B cell (primary cell): ENCODE measurements at regions not wholly inside any gene's neighbourhood (a gene's known extent, or its start where the extent isn't known, plus 50 kb on each side); places are given as distances from the start of the nearest gene placed in this dataset.

ENCODE experiments used
- CTCF ChIP-seq: fragments of 200-600 bp; IDR thresholded peaks from one replicate; pipeline ENCODE4 v1.8.0; 2022; ENCODE audit warnings: antibody characterized with exemption, mild to moderate bottlenecking
- EZH2 ChIP-seq: IDR thresholded peaks from 2 replicates; pipeline ENCODE4 v1.6.1; 2012; ENCODE audit warnings: borderline replicate concordance, low read depth, mild to moderate bottlenecking, moderate library complexity, low read length; ENCODE audit not compliant: insufficient read depth, poor library complexity, severe bottlenecking

GRCh38 chr3:69590111-69590510, 149.2 kb upstream of the MITF start:
- TF ChIP-seq CTCF (no peak), EZH2 (no peak)
